Stomach (tissue), 4 donors: ENCODE measurements at regions not wholly inside any gene's neighbourhood (a gene's known extent, or its start where the extent isn't known, plus 50 kb on each side); places are given as distances from the start of the nearest gene placed in this dataset.

Experiments
- POLR2A ChIP-seq, 4 donors: fragments of 450-650 bp; IDR thresholded peaks; one replicate each; pipeline ENCODE4 v1.6.1; 2016; ENCODE audit warnings: antibody characterized with exemption in 4 of 4, control low read depth in 2 of 4, mild to moderate bottlenecking in 1 of 4, moderate library complexity in 1 of 4
- POLR2AphosphoS5 ChIP-seq, 3 donors: sonication (generic); formaldehyde crosslinking; IDR thresholded peaks; one replicate each; pipeline ENCODE4 v1.6.1; 2016; ENCODE audit warnings: antibody characterized with exemption in 3 of 3
- TF ChIP-seq, protein P1 (sequence below), 7 experiments: fragments of 450-650 bp in 4 of 7; fragments of 200-600 bp in 3 of 7; sonication (generic) in 3 of 7; IDR thresholded peaks; one replicate each; pipeline ENCODE4 v1.5.1; 2016 to 2019; ENCODE audit warnings: antibody characterized with exemption in 7 of 7, control low read depth in 2 of 7, mild to moderate bottlenecking in 1 of 7

GRCh38 chr3:72436863-72437592 is 411.2 kb downstream of the SHQ1 start:
- TF ChIP-seq POLR2A (IDR thresholded peaks at IDR 0.05) = no peak
- TF ChIP-seq, protein P1, sequence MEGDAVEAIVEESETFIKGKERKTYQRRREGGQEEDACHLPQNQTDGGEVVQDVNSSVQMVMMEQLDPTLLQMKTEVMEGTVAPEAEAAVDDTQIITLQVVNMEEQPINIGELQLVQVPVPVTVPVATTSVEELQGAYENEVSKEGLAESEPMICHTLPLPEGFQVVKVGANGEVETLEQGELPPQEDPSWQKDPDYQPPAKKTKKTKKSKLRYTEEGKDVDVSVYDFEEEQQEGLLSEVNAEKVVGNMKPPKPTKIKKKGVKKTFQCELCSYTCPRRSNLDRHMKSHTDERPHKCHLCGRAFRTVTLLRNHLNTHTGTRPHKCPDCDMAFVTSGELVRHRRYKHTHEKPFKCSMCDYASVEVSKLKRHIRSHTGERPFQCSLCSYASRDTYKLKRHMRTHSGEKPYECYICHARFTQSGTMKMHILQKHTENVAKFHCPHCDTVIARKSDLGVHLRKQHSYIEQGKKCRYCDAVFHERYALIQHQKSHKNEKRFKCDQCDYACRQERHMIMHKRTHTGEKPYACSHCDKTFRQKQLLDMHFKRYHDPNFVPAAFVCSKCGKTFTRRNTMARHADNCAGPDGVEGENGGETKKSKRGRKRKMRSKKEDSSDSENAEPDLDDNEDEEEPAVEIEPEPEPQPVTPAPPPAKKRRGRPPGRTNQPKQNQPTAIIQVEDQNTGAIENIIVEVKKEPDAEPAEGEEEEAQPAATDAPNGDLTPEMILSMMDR (IDR thresholded peaks at IDR 0.05) = no peak
- TF ChIP-seq POLR2AphosphoS5 (IDR thresholded peaks at IDR 0.05) = no peak
